NCI-H526 treated with DMSO at 0.1 percent for 48 hours (cell line): ENCODE measurements at regions not wholly inside any gene's neighbourhood (a gene's known extent, or its start where the extent isn't known, plus 50 kb on each side); places are given as distances from the start of the nearest gene placed in this dataset.

Experiments used
- DNase-seq: peaks from one replicate; lab custom pipeline; 2025; lab: John Stamatoyannopoulos, UW

DNA sequence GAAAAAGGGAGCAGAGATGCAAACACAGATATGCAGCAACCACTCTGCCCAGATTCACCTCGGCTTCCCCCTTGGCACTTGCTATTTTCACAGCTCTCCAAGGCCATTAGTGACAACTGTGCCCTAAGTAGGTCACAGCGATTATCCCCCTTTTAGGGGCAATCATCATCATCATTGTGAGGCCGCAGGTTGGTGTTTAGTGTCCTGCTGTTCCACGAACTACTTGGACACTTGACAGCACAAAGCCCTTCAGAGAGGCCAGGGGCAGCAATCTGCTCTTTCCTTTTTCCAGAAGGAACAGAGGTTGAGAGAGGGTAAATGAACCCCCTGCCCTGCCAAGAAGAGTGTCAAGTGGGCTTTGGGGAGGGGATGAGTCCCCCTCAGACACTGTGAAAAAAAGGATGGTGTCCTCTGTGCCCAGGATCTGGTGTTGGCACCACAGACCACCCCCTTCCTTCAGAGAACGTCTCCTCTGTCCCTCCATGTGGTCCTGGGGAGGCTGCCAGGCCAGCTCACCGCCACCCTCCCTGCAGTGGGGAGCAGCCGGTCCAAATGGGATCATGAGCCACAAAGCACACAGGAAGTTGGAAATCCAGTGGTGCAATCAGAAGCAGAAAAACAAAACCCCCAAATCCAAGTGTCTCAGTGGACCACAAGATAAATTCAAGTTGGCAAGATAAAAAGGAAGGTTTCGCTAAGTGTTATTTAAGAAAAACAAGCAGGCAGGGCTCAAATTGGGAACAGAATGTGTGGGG lies 78.4 kb upstream of the MED9 start:
- no peak for DNase-seq

- DNase-seq = no peak
These were observed 77.6 kb upstream of the MED9 start for GRCh38 chr17:17398943-17399926.

- DNase-seq = no peak
These were observed 76.7 kb upstream of the MED9 start for GRCh38 chr17:17400070-17400469.

DNA sequence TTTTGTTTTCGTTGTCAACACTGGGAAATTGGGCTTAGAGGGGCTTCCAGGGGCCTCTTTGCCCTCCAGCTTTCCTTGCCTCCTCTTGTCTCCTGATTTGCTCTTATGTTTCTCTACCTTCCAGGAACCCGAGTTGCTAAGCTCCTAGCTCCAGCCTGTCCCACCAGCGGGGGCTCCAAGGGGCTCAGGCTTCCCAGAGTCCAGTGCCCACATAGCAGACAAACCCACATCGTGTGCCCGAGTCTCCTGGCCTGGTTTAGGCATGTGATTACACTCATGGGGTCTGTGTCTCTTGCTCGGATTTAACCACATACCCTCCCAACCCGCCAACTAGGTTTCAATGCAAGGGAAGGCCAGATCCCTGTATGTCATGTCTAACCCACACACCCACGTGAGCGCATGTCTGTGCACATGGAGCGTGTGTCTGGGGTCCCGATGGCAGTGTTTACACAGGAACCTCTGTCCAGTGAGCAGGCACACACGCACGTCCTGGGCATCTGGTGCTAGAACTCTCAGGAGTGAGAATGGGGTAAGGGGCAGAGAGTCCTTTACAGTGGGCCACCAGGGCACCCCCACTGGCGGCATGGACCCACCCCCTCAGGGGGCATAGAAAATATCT lies 76.1 kb upstream of the MED9 start:
- DNase-seq = no peak

DNA sequence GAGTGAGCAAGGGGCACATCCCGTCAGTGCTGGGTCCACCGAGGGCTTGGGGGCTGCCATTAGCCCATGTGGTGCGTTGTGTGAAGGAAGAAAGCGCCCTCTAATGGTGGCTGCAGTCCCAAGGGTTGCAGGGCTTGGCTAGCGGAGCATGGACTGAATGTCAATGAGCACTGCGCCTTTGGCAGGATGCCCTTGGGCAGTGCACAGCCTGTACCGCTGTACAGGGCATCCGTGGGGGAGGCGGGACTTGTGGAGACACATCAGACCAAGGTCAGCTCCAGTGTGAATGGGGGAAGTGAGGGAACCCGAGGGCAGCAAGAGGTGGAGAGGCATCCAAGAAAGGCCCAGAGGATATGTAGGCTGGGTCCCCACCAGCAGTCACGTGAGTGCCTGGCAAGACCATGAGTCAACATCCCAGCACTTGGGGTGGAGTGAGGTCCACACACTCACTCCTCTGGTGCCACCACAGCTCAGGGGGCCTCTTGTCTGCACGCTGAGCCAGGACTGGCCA lies 75.5 kb upstream of the MED9 start:
- DNase-seq = no peak

GRCh38 chr17:17402558-17402957 lies 74.2 kb upstream of the MED9 start:
- DNase-seq = no peak

DNA sequence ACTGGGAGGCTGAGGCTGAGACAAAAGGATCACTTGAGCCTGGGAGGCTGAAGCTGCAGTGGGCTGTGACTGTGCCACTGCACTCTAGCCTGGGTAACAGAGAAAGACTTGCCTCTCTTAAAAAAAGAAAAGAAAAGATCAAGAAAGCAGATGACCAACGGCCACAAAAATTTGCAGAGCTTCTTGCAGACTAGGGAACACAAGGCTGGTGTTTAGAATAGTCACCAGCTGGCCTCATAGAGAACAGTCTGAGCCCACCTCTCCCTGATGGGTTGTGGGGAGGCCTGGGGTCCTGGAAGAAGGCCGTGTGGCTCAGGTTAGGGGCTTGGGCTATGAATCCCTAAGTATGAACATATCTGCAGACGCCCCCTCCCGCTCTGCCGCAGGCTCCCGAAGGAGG lies 73.7 kb upstream of the MED9 start:
- DNase-seq = no peak

DNA sequence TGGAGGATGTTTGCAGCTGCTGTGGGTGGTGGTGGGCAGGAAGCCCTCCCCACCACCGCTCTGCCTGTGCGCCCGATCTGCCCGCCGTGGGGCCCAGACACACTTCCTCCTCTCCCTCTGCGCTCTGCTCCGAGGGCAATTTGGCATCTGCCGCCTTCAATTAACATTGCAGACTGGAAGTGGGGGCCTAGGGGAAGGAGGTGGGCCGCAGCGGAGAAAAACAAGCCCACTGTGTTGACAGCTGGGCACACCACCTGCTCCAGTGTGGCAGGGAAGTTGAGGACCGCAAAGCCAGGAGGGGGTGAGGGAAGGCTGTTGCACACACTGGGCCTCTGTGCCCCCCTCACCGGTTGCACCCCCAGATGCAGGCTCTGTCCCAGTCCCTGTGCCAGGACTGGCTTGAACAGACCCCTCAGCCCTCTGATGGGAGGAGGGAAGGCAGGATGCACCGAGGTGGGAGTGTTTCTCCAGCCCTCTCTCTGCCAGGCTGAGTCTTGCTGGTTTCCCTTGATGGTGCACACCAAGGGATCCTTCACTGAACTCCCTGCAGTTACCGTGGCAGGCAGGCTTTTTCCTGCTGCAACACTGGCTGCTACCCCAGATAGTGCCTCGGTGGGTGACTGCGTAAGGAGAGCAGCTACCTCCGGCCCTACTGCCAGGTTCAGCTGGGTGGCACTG lies 72.8 kb upstream of the MED9 start:
- no peak for DNase-seq

- no peak for DNase-seq
These were observed 71.1 kb upstream of the MED9 start for GRCh38 chr17:17405673-17406072.

DNA sequence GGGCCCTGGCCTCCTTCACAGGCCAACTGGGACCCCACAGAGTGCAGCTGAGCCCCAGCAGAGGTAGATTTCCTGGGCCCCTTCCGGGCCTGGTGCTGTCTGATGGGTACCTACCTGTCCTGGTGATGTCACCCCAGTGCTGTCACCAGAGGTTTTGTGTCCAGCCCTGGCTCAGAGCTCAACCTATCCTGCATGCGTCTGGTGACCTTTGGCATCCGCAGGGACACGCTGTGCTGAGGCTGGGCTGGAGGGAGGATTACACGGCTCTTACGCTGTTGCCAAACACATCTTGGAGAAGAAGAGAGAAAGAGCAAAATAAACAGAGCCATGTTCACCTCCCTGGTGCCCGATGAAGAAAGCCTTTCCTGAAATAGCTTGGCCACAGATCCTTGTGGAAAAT lies 70.6 kb upstream of the MED9 start:
- DNase-seq = no peak

- no peak for DNase-seq
These were observed 68.5 kb upstream of the MED9 start for GRCh38 chr17:17408236-17408794.

- DNase-seq = no peak
These were observed 66.4 kb upstream of the MED9 start for GRCh38 chr17:17410357-17410756.

DNA sequence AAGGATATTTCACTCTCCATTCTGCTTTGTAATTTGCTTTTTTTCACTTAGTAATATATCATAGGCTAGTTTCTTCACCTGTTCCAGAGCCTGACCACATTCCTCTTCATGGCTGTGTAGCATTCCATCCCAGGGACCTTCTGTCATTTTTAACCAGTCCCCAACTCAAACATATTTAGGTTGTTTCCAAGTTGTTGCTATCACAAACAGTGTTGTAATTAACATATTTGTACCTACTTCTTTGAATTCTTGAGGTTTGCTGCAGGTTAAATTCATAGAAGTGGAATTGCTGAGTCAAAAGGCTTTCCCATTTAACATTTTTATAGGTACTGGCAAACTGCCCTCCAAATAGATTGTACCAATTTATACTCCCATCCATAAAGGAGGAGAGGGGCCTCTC lies 65.1 kb upstream of the MED9 start:
- no peak for DNase-seq

GRCh38 chr17:17412326-17412725 lies 64.5 kb upstream of the MED9 start:
- no peak for DNase-seq

DNA sequence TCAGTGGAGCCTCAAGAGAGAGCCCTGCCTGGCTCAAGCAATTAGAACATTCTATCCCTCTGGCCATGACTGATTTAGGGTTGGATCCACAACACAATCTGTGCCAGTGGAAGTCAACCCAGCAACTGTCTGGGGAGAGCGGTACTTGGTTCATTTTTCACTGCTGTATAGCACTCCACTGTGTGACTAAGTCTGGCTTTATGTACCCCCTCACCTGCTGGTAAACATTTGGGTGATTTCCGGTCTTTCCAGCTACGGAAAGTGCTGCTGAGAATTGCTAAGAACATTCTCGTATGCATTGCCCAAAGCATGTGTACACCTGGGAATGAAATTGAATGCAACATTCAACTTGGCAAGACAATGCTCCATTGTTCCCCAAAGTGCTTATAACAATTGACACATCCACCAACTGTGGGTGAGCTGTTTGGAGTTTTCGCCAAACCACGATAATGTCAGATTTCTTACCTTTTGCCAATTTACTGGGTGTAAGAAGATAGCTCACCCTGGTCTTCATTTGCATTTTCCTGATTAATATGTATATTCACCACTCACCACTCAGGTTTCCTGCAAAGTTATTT lies 63.5 kb upstream of the MED9 start:
- peak; percentile 6 for DNase-seq

DNA sequence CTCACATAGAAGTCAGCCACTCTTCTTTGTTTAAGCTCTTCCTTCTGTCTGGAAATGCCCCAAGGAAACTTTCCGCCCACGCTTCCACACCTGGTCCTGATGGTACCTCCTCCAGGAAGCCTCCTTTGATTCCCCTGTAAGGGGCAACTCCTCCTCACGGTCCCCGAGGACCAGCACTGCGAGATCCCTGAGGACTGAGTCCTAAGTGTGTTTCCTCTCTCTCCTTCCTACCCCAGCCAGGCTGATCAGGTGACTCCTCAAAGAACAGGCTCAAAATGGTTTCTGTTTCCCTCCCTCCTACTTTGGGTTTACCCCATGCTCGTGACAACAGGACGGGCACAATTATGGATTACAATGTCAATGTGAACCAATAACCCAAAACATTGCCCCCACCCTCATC lies 63.0 kb upstream of the MED9 start:
- DNase-seq = no peak

- DNase-seq = no peak
These were observed 62.4 kb upstream of the MED9 start for GRCh38 chr17:17414341-17414805.

DNA sequence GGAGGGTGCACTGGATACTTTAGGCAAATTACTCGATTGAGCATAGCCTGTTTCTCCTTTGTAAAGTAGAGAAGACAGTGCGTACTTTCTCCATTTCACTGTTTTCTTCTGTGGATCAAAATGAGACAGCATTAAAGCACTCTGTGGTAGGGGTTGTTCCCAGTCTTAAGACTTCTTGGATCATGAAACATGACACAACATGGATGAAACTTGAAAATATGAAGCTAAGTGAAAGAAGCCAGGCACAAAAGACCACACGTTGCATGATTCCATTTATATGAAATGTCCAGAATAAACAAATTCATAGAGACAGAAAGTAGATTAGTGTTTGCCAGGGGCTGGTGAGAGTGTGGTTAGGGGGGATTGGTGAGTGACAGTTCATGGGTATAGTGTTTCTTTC lies 61.8 kb upstream of the MED9 start:
- DNase-seq = no peak

DNA sequence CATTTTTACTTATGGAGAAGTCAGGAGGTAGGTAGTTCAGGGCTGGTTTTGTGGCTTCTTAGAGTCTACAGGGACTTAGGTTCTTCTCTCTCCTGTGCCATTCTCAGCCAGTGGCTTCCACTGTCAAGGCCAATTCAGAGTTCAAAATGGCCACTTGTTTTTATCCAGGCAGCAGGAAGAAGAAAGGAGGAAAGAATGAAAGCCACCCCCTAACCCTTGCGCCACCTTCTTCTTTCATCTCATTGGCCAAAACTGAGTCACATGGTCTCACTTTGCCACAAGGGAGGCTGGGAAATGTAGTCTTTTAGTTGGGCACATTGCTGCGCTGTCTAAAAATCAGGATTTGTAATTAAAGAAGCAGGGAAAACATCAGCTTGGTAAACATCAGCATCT lies 60.8 kb upstream of the MED9 start:
- DNase-seq = peak; percentile 1

DNA sequence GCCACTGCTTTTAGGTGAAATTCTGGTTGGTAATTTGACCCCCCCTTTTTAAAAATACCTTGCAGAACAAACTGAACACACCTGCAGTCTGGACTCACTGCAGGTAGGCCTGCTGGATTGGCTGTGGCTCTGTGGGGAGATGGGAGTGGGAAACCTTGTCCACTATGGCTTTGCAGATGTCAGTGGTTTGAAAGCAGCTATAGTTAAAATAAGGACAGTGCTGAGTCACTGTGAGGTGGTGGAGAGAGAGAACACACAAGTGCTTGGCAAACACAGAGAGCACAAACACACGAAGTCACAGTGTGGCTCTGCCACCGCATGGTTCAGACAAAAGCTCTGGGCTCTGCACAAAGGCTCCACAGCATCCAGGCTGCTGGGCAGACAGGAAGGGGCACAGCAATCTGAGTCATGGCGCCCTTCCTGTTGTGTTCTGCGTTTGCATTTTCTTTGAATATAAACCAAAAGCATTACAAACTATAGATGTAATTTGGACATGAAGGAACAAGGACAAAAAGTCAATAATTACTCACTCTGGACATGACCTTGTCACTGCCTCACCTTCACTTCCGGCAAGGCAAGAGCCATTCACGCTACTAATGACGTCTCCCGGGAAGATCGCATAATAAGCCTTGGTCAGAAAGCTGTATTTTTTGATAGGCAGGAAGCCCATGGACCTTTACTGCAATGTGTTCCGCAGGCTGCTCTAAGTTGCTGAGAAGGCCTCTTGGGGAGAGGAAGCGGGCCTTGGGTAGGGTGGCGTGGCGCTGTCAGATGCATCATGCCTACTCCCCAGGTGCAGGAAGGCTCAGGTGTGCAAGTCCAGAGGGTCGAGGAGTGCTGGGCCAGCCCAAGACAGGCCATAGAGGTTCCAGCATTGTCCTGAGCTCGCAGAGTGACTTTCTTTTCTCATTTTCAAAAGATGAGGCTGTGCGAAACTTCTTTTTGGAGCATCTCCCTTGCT lies 60.1 kb upstream of the MED9 start:
- no peak for DNase-seq
